Erythroblast (primary cell): ENCODE measurements at regions not wholly inside any gene's neighbourhood (a gene's known extent, or its start where the extent isn't known, plus 50 kb on each side); places are given as distances from the start of the nearest gene placed in this dataset.

Experiments
- GATA1 ChIP-seq: IDR thresholded peaks from 2 replicates; pipeline ENCODE4 v1.6.1; 2011; ENCODE audit warnings: low read depth, mild to moderate bottlenecking, control low read depth, low read length, moderate library complexity
- POLR2A ChIP-seq: IDR thresholded peaks from 2 replicates; pipeline ENCODE4 v1.6.1; 2011; ENCODE audit warnings: mild to moderate bottlenecking, low read length

DNA sequence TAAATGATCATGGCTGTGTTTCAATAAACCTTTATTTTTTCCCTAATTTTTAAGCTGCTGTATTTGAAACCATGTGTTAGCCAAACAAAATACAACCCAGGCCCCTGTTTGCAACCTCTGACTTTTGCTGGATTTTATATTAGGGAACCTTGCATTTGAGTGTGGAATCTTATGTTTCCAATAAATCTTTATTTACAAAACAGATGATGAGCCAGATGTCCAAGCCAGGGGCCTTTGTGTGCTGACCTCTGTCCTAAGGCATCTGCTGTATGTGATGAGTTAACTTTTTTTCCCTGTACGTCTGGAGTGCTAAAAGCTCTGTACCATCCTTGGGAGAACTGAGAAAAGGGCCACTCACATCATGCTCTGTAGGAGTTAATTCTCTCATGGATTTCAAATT lies 162.9 kb downstream of the TRIB2 start:
- TF ChIP-seq POLR2A (no peak), GATA1 (no peak)
